SK-N-DZ (cell line): ENCODE measurements at regions not wholly inside any gene's neighbourhood (a gene's known extent, or its start where the extent isn't known, plus 50 kb on each side); places are given as distances from the start of the nearest gene placed in this dataset.
"Not testable (repeated sequence)": the region's sequence is repeated elsewhere in the genome, so short reads cannot be mapped to it uniquely, and the experiment has no call there.

ENCODE experiments used
- DNase-seq: peaks from one replicate; pipeline ENCODE4 v3.0.0-alpha.2; 2015; ENCODE audit warnings: low spot score

DNA sequence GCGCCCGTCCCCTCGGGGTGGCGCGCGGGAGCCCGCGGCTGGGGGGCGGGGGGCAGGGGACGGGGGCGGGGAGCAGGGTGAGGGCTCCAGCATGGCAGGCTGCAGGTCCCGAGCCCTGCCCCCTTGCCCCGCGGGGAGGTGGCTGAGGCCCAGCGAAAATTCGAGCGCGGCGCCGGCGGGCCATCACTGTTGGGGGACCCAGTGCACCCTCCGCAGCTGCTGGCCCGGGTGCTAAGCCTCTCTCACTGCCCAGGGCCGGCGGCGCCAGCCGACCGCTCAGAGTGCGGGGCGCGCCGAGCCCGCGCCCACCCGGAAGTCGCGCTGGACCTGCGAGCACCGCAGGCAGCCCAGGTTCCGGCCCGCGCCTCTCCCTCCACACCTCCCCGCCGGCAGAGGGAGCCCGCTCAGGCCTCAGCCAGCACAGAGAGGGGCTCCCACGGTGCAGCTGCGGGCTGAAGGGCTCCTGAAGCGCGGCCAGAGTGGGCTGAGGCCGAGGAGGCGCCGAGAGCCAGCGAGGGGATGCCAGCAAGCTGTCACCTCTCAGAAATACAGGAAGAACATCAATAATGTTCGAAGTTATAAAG is 290.8 kb upstream of the PRSS16 start:
- DNase-seq: peak; percentile 76

- DNase-seq: not testable (repeated sequence)
Measured at GRCh38 chr6:26957399-26958127, 289.9 kb upstream of the PRSS16 start.

GRCh38 chr6:26961236-26961635 is 286.3 kb upstream of the PRSS16 start:
- DNase-seq: not testable (repeated sequence)

- DNase-seq: no peak
Measured at GRCh38 chr6:27002447-27002846, 245.1 kb upstream of the PRSS16 start.

DNA sequence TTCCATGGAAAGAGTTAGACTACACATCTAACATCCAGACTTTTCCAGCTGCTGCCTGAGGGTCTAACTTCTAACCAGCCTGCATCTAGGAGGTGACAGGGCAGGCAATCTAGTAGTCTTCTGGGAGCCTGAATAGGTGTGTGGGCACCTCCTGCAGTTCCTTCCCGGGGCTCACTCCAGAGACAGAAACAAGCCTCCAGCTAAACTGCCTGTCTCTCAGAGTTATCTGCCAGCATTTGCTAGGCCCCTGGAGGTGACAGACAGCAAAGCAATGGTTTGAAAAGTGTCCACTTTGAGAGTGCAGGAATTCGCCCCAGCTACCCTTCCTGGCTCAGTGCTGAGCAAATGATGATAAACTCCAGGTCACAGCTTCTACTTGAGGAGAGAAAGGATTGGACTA is 240.5 kb upstream of the PRSS16 start:
- no peak for DNase-seq

- DNase-seq: not testable (repeated sequence)
Measured at GRCh38 chr6:27008613-27009012, 238.9 kb upstream of the PRSS16 start.

DNA sequence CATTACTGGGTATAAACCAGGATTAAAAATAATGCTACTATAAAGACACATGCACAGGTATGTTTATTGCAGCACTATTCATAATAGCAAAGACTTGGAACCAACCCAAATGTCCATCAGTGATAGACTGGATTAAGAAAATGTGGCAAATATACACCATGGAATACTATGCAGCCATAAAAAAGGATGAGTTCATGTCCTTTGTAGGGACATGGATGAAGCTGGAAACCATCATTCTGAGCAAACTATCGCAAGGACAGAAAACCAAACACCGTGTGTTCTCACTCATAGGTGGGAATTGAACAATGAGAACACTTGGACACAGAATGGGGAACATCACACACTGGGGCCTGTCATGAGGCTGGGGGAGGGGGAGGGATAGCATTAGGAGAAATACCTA is 233.4 kb upstream of the PRSS16 start:
- not testable (repeated sequence) for DNase-seq

GRCh38 chr6:27016689-27017088 is 230.8 kb upstream of the PRSS16 start:
- DNase-seq: no peak

GRCh38 chr6:27018401-27018800 is 229.1 kb upstream of the PRSS16 start:
- not testable (repeated sequence) for DNase-seq

- peak; percentile 90 for DNase-seq
Measured at GRCh38 chr6:27019651-27020552, 227.6 kb upstream of the PRSS16 start.

DNA sequence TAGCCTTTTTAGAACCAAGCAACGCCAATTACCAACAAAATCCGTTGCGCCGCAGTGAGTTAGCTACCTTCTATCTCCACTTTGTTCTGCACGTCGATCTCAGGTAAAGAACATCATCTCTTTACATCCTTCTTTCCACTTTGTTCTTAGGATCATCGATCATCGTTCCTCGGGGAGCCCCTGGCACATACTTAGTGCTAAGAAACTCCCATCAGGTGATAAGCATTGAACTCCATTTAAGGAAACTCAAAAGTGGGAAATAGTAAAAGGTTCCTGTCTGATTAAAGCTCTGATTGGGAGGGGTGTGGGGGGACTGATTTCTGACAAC is 227.0 kb upstream of the PRSS16 start:
- no peak for DNase-seq

DNA sequence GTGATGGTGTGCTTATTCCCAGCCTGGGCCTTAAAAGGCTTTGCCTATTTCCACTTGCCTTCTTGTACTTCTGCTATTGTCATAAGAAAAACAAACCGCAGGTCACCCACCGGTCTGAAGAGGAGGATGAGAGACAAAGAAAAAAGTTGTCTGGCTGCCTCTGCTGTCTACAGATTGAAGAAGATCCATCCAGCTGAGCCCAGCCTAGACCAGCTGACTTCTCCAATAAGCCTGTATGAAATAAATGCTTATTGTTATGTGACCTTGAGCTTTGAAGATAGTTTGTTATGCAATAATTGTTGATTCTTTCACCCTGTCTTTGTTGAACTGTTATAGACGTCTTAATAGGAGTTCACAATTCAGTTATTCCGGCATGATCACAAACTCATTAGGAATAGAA is 223.8 kb upstream of the PRSS16 start:
- no peak for DNase-seq

DNA sequence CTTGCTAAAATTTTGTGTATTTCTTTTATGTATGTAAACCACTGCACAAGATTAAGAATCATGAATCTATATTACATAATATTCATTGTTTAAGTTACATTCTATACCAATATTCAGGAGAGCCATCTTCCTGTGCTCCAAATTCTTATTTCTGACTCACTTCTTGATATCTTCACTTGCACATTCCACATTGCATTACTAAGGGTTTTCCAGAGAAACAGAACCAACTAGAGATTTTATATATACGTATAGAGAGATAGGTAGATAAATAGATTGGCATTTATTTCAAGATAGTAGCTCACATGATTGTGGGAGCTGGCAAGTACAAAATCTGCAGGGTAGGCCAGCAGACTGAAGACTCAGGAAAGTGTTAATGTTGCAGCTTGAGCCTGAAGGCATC is 222.2 kb upstream of the PRSS16 start:
- DNase-seq: no peak

DNA sequence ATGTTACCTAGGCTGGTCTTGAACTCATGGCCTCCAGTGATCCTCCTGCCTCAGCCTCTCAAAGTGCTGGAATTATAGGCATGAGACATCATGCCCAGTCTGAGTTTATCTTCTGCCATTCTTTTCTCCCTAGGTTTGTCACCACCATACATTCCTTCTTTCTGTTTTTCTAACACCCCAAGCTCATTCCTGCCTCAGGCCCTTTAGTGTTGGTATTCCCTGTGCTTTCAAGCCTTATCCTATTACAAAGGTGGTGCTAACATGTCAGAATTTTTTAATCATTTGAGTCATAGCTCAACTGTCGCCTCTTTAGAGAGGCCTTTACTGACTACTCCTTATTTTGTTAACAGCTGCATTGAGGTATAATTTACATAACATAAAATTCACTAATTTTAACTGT is 221.1 kb upstream of the PRSS16 start:
- no peak for DNase-seq

DNA sequence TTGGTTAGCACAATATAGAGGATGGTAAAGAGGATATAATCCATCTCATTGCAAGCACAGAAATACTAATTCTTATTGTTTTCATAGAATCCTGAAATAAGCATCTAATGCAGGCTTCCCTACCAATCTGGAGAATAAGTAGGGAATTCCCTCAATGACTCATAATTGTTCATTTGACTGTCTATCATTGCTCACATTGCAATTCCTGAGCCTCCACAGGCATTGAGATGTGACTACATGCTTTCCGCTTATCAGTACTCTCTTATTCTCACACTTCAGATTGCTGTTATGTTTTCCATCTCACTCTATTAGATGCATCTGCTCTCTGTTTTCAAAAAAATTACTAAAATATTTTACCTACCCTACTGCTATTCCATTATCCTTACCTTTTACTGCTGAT is 216.2 kb upstream of the PRSS16 start:
- DNase-seq: no peak

GRCh38 chr6:27038498-27038897 is 209.0 kb upstream of the PRSS16 start:
- no peak for DNase-seq

GRCh38 chr6:27040244-27041042 is 207.1 kb upstream of the PRSS16 start:
- no peak for DNase-seq

DNA sequence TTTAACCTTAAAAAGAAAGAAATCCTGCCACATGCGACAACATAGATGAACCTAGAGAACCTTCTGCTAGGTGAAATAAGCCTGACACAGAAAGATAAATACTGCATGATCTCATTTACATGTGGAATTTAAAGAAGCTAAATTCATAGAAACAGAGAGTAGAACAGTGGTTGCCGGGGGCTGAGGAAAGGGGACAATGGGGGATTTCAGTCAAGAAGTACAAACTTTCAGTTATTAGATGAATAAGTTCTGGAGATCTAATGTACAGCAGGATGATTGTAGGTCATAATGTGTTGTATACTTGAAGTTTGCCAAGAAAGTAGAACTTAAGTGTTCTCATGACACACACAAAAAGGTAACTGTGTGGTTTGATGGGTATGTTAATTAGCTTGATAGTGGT is 204.3 kb upstream of the PRSS16 start:
- no peak for DNase-seq

DNA sequence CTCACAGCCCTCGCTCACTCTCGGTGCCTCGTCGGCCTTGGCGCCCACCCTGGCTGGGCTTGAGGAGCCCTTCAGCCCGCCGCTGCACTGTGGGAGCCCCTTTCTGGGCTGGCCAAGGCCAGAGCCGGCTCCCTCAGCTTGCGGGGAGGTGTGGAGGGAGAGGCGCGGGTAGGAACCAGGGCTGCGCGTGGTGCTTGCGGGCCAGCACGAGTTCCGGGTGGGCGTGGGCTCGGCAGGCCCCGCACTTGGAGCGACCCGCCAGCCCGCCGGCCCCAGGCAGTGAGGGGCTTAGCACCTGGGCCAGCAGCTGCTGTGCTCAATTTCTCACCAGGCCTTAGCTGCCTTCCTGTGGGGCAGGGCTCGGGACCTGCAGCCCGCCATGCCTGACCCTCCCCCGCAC is 202.4 kb upstream of the PRSS16 start:
- not testable (repeated sequence) for DNase-seq

DNA sequence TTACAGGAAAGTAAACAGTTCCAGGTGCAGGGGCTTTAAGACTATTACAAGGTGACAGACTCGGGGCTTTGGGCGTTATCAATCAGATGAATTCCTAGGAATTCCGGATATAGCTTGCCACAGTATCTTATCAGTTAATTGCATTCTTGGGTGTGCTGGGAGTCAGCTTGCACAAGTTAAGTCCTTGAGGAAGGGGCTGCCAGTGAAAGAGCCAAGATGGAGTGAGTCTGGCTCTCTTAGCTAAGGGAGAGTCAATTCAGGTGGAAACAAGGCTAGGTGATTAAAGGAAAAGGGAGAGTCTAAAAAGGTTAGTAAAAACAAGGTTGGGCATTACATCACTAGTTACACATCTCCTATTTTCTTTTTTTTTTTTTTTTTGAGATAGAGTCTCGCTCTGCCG is 199.8 kb upstream of the PRSS16 start:
- DNase-seq: not testable (repeated sequence)

DNA sequence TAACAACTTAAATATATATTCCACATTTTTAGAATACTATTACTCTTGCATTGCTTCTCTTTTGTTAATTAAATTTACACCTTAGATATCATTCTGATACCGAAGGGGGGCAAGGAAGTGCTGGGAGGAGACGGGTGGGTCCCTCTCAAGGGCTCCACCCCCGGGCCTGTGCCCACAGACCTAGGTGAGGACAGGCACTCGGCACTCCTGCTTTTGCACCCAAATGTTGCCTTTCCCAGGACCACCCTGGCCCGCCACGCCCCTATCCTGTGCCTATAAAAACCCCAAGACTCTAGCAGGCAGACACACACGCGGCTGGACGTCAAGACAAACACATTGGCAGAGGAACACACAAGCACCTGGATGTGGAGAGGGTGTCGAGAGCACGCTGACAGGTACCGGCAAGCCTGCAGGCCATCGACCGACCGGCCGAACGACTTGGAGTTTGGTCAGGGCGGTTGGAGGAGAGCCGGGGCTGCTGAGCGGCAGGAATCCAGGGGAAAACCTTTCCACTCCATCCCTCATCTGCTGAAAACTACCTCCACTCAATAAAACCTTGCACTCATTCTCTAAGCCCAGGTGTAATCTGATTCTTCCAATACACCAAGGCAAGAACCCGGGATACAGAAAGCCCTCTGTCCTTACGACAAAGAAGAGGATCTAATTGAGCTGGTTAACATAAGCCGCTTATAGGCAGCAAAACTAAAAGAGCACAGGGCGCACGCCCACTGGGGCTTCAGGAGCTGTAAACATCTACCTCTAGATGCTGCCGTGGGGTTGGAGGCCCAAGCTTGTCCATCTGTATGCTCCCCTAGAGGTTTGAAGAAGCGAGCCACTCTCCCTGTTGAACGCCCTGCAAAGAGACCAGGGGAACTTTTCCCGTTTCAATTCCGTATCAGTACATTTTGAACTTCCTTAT is 197.4 kb upstream of the PRSS16 start:
- no peak for DNase-seq
